ENCODE measurements at regions not wholly inside any gene's neighbourhood (a gene's known extent, or its start where the extent isn't known, plus 50 kb on each side); places are given as distances from the start of the nearest gene placed in this dataset.

- TF ChIP-seq, protein P1, sequence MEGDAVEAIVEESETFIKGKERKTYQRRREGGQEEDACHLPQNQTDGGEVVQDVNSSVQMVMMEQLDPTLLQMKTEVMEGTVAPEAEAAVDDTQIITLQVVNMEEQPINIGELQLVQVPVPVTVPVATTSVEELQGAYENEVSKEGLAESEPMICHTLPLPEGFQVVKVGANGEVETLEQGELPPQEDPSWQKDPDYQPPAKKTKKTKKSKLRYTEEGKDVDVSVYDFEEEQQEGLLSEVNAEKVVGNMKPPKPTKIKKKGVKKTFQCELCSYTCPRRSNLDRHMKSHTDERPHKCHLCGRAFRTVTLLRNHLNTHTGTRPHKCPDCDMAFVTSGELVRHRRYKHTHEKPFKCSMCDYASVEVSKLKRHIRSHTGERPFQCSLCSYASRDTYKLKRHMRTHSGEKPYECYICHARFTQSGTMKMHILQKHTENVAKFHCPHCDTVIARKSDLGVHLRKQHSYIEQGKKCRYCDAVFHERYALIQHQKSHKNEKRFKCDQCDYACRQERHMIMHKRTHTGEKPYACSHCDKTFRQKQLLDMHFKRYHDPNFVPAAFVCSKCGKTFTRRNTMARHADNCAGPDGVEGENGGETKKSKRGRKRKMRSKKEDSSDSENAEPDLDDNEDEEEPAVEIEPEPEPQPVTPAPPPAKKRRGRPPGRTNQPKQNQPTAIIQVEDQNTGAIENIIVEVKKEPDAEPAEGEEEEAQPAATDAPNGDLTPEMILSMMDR (IDR thresholded peaks at IDR 0.05) = no peak
- TF ChIP-seq POLR2A (IDR thresholded peaks at IDR 0.05) = no peak
These were observed 98.4 kb upstream of the STEAP1B start for GRCh38 chr7:22598318-22598920.
